OCI-LY7 (cell line): ENCODE measurements at regions not wholly inside any gene's neighbourhood (a gene's known extent, or its start where the extent isn't known, plus 50 kb on each side); places are given as distances from the start of the nearest gene placed in this dataset.

ENCODE experiments used
- BruUV-seq: library from RNA; stranded (reverse); fragments of 400-500 nt; replicated peaks from 2 replicates; lab custom pipeline; 2021; lab: Mats Ljungman, UMichigan
- CTCF ChIA-PET: fragments of 300-600 bp; sonication (Branson Sonifier 250); formaldehyde crosslinking; loops from one replicate; lab custom pipeline; 2022; ENCODE audit warnings: antibody characterized with exemption; ENCODE audit not compliant: unreplicated experiment; lab: Charles Lee
- POLR2A ChIA-PET: fragments of 300-600 bp; sonication (Branson Sonifier 250); formaldehyde crosslinking; loops from one replicate; lab custom pipeline; 2022; ENCODE audit warnings: antibody characterized with exemption; lab: Charles Lee
- DNase-seq: peaks from one replicate; pipeline ENCODE4 v3.0.0-alpha.2; 2015; ENCODE audit warnings: low spot score
- H2AFZ ChIP-seq: fragments of 200-600 bp; sonication (generic), shearing (Covaris generic); 2 replicates; pipeline ENCODE4 v1.6.1; 2014; ENCODE audit warnings: mild to moderate bottlenecking, antibody characterized with exemption, low read length, moderate library complexity
- H3K27ac ChIP-seq: fragments of 200-600 bp; sonication (generic); 2 replicates; pipeline ENCODE4 v1.5.1; 2014; ENCODE audit warnings: mixed run types, low read depth, mild to moderate bottlenecking, moderate library complexity, low read length, inconsistent platforms; ENCODE audit not compliant: poor library complexity, severe bottlenecking
- H3K36me3 ChIP-seq: fragments of 200-600 bp; sonication (generic); 2 replicates; pipeline ENCODE4 v1.6.1; 2014; ENCODE audit warnings: mild to moderate bottlenecking, antibody characterized with exemption, low read length, moderate library complexity, mixed read lengths; ENCODE audit not compliant: insufficient read depth
- H3K4me1 ChIP-seq: fragments of 200-600 bp; sonication (generic); 2 replicates; pipeline ENCODE4 v1.5.1; 2014; ENCODE audit warnings: mild to moderate bottlenecking, low read length; ENCODE audit not compliant: insufficient read depth, poor library complexity, severe bottlenecking
- H3K4me2 ChIP-seq: fragments of 200-600 bp; sonication (generic); 2 replicates; pipeline ENCODE4 v1.6.1; 2014; ENCODE audit warnings: mild to moderate bottlenecking, low read length
- H3K4me3 ChIP-seq: fragments of 200-600 bp; sonication (generic); 2 replicates; pipeline ENCODE4 v1.5.1; 2014; ENCODE audit warnings: mild to moderate bottlenecking, low read depth, low read length; ENCODE audit not compliant: poor library complexity, severe bottlenecking
- H3K79me2 ChIP-seq: fragments of 200-600 bp; sonication (generic); 2 replicates; pipeline ENCODE4 v1.6.1; 2016; ENCODE audit warnings: low read depth, mild to moderate bottlenecking, low read length, moderate library complexity, mixed read lengths; ENCODE audit not compliant: insufficient read depth
- H3K9me2 ChIP-seq: fragments of 200-600 bp; sonication (generic); 2 replicates; pipeline ENCODE4 v1.6.1; 2016; ENCODE audit warnings: mild to moderate bottlenecking, low read length, mixed read lengths; ENCODE audit not compliant: insufficient read depth
- H3K9me3 ChIP-seq: fragments of 200-600 bp; sonication (generic); 2 replicates; pipeline ENCODE4 v1.6.1; 2014; ENCODE audit warnings: mild to moderate bottlenecking, mixed run types, low read length, mixed read lengths
- H4K20me1 ChIP-seq: fragments of 200-600 bp; sonication (generic); 2 replicates; pipeline ENCODE4 v1.6.1; 2014; ENCODE audit warnings: mild to moderate bottlenecking, antibody characterized with exemption, low read length, moderate library complexity, mixed read lengths; ENCODE audit not compliant: insufficient read depth
- EZH2phosphoT487 ChIP-seq: fragments of 200-600 bp; sonication (generic); IDR thresholded peaks from 2 replicates; pipeline ENCODE4 v1.6.1; 2018; ENCODE audit warnings: low read depth, borderline replicate concordance, mild to moderate bottlenecking, mixed run types, antibody characterized with exemption, low read length, moderate library complexity, mixed read lengths
- intact Hi-C: fragments of 100-400 bp; cut with micrococcal nuclease; formaldehyde crosslinking; loops from one replicate; pipeline ENCODE4 v1.10.0; 2022; ENCODE audit not compliant: unreplicated experiment
- TF ChIP-seq, protein P1 (sequence below): fragments of 200-600 bp; sonication (generic); conservative IDR thresholded peaks from 2 replicates; pipeline ENCODE4 v1.5.1; 2014; ENCODE audit warnings: mild to moderate bottlenecking, antibody characterized with exemption, low read length, moderate library complexity, mixed read lengths

DNA sequence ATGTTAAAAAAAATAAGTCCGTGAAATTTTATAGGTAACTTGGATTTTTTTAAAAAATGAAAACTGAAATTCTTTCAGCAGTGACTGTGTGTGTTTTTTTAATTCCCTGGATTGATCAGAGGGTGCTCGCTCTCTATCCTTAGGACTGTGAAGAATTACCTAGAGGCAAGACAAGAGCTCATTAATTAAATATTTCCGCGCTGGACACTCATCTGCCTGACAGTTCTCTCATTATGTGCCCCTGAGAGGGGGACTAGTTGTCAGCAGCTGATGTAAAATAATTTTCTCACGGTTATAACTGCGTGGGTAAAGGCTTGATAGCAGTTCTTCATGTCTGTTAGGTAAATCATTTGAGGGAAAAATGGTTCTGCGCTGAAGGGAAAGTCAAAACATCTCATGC is 101.3 kb downstream of the PTCSC3 start:
- POLR2A ChIA-PET = no interaction called here
- TF ChIP-seq EZH2phosphoT487 = no peak
- TF ChIP-seq, protein P1, sequence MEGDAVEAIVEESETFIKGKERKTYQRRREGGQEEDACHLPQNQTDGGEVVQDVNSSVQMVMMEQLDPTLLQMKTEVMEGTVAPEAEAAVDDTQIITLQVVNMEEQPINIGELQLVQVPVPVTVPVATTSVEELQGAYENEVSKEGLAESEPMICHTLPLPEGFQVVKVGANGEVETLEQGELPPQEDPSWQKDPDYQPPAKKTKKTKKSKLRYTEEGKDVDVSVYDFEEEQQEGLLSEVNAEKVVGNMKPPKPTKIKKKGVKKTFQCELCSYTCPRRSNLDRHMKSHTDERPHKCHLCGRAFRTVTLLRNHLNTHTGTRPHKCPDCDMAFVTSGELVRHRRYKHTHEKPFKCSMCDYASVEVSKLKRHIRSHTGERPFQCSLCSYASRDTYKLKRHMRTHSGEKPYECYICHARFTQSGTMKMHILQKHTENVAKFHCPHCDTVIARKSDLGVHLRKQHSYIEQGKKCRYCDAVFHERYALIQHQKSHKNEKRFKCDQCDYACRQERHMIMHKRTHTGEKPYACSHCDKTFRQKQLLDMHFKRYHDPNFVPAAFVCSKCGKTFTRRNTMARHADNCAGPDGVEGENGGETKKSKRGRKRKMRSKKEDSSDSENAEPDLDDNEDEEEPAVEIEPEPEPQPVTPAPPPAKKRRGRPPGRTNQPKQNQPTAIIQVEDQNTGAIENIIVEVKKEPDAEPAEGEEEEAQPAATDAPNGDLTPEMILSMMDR = no peak
- no peak overlapping the region for H2AFZ ChIP-seq
- intact Hi-C loops = no loop called here
- H3K36me3 ChIP-seq = no peaks in the 10 kb centered on the region
- CTCF ChIA-PET = no interaction called here
- H3K9me3 ChIP-seq = no peaks in the 10 kb centered on the region
- no peaks in the 10 kb centered on the region for H3K79me2 ChIP-seq
- no peak for DNase-seq
- no peak overlapping the region for H3K4me2 ChIP-seq
- H3K4me1 ChIP-seq = no peaks in the 10 kb centered on the region
- H3K9me2 ChIP-seq = no peaks in the 10 kb centered on the region
- no peaks in the 10 kb centered on the region for H4K20me1 ChIP-seq
- no TSS peak for BruUV-seq
- no peak overlapping the region for H3K27ac ChIP-seq
- no peak overlapping the region for H3K4me3 ChIP-seq

DNA sequence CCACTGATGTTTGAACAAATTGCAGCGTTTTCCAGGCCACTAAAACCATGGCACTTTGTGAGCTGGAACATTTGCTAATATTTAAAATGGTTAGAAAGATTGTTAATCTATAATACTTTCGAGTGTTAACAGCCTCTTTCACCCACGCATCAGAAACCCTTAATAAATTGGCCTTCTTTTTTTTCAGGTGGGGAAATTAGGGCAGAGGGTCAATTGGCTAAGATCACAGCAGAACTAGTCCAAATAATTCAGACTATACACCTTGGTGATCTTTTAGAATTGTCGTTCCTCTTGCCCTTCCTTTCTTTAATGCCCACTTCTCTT is 105.8 kb downstream of the PTCSC3 start:
- TF ChIP-seq, protein P1 = peak; percentile 3; the same call in 1 of the 2 replicates
- no peak for TF ChIP-seq EZH2phosphoT487
- peaks cover 6% of the 10 kb centered on the region for H3K4me1 ChIP-seq
- no peak for DNase-seq
- ChIA-PET POLR2A (no interaction called here), CTCF (no interaction called here)
- H3K4me2 ChIP-seq = no peak overlapping the region
- H3K36me3 ChIP-seq = no peaks in the 10 kb centered on the region
- no peaks in the 10 kb centered on the region for H3K9me3 ChIP-seq
- no peak overlapping the region for H3K27ac ChIP-seq
- no peaks in the 10 kb centered on the region for H4K20me1 ChIP-seq
- intact Hi-C loops = loop anchor here (1.0 kb wide), 1 partner anchor 304 kb away; no protein-coding TSS in a partner anchor
- no TSS peak for BruUV-seq
- H2AFZ ChIP-seq = no peak overlapping the region
- H3K4me3 ChIP-seq = no peak overlapping the region
- H3K9me2 ChIP-seq = no peaks in the 10 kb centered on the region
- no peaks in the 10 kb centered on the region for H3K79me2 ChIP-seq

DNA sequence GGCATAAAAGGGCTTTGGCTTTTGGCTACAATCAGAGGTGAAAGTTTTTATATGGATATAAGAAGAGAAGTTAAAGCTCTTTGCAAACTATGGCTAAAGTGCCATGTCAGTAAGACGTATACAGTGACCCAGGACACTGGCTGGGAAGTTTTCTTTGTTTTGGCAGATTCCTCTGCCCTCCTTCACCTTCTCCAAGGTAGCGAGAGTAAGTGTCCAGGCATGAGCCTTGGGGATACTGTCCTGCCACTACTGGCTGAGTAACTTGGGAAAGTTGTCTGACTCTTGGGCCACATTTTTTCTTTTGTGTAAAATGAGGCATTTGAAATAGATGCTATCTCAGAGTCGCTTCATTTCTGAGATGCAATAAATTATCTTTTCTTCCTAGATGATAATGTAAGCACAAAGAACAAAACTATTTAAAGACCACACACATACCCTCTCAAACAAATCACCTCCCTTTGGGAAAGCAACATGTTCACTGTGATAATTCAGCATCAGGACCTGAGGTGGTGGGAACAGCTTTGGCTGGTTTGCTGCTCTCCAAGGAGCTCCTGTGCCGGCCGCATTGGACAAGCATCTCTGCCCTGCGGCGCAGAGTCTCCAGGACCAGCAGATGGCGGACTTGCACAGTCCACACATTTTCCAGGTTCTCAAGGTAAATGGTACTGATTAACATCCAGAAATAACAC is 106.3 kb downstream of the PTCSC3 start:
- POLR2A ChIA-PET = no interaction called here
- H2AFZ ChIP-seq = peak overlapping the region; percentile 21; the same call in 1 of the 2 replicates
- H3K4me3 ChIP-seq = no peak overlapping the region

More for the DNA sequence above, 106.3 kb downstream of the PTCSC3 start:
- CTCF ChIA-PET = interaction anchor here (0.6 kb wide), 2 partner anchors 98 to 864 kb away, joined by 3 to 5 read pairs; no protein-coding TSS in a partner anchor
- intact Hi-C loops = loop anchor here (1.0 kb wide), 1 partner anchor 304 kb away; no protein-coding TSS in a partner anchor
- peaks cover 6% of the 10 kb centered on the region for H3K4me1 ChIP-seq
- DNase-seq = peak; percentile 57
- no peaks in the 10 kb centered on the region for H3K9me3 ChIP-seq
- H3K9me2 ChIP-seq = no peaks in the 10 kb centered on the region
- no peak overlapping the region for H3K4me2 ChIP-seq
- H3K27ac ChIP-seq = no peak overlapping the region
- no TSS peak for BruUV-seq
- H4K20me1 ChIP-seq = no peaks in the 10 kb centered on the region
- H3K36me3 ChIP-seq = no peaks in the 10 kb centered on the region
- H3K79me2 ChIP-seq = no peaks in the 10 kb centered on the region
- TF ChIP-seq, protein P1 = peak; percentile 83
- no peak for TF ChIP-seq EZH2phosphoT487
